Amniotic epithelial cell (primary cell): ENCODE measurements at regions not wholly inside any gene's neighbourhood (a gene's known extent, or its start where the extent isn't known, plus 50 kb on each side); places are given as distances from the start of the nearest gene placed in this dataset.
A peak's percentile ranks its signal among the peaks of the same experiment; 100 is the strongest.

ENCODE experiments used
- DNase-seq: peaks from one replicate; pipeline ENCODE4 v3.0.0-alpha.2; 2010; ENCODE audit warnings: low read depth

GRCh38 chr1:69436151-69436550 lies 131.6 kb upstream of the LRRC7 start:
- DNase-seq = no peak

GRCh38 chr1:69438056-69438795 lies 129.5 kb upstream of the LRRC7 start:
- no peak for DNase-seq

GRCh38 chr1:69441496-69441895 lies 126.2 kb upstream of the LRRC7 start:
- no peak for DNase-seq

GRCh38 chr1:69451196-69451595 lies 116.5 kb upstream of the LRRC7 start:
- DNase-seq = no peak

- no peak for DNase-seq
These were observed 112.0 kb upstream of the LRRC7 start for GRCh38 chr1:69455718-69456117.

GRCh38 chr1:69459244-69459643 lies 108.5 kb upstream of the LRRC7 start:
- no peak for DNase-seq

- DNase-seq = no peak
These were observed 92.7 kb upstream of the LRRC7 start for GRCh38 chr1:69475021-69475420.

GRCh38 chr1:69479734-69480133 lies 88.0 kb upstream of the LRRC7 start:
- no peak for DNase-seq

GRCh38 chr1:69483246-69483645 lies 84.5 kb upstream of the LRRC7 start:
- DNase-seq = no peak

GRCh38 chr1:69485616-69486015 lies 82.1 kb upstream of the LRRC7 start:
- no peak for DNase-seq

GRCh38 chr1:69491416-69491815 lies 76.3 kb upstream of the LRRC7 start:
- DNase-seq = no peak

GRCh38 chr1:69492286-69492685 lies 75.4 kb upstream of the LRRC7 start:
- DNase-seq = peak; percentile 26

- no peak for DNase-seq
These were observed 73.5 kb upstream of the LRRC7 start for GRCh38 chr1:69494221-69494620.

GRCh38 chr1:69497441-69498221 lies 70.1 kb upstream of the LRRC7 start:
- no peak for DNase-seq

GRCh38 chr1:69498711-69499110 lies 69.0 kb upstream of the LRRC7 start:
- DNase-seq = no peak

GRCh38 chr1:69499203-69499803 lies 68.4 kb upstream of the LRRC7 start:
- DNase-seq = no peak

- no peak for DNase-seq
These were observed 64.7 kb upstream of the LRRC7 start for GRCh38 chr1:69502991-69503390.

GRCh38 chr1:69504730-69505252 lies 62.9 kb upstream of the LRRC7 start:
- no peak for DNase-seq

GRCh38 chr1:69506311-69506710 lies 61.4 kb upstream of the LRRC7 start:
- DNase-seq = no peak

GRCh38 chr1:69506721-69507120 lies 61.0 kb upstream of the LRRC7 start:
- no peak for DNase-seq

GRCh38 chr1:69510026-69510425 lies 57.7 kb upstream of the LRRC7 start:
- no peak for DNase-seq

GRCh38 chr1:69511426-69512192 lies 56.1 kb upstream of the LRRC7 start:
- DNase-seq = no peak
